ENCODE measurements at regions not wholly inside any gene's neighbourhood (a gene's known extent, or its start where the extent isn't known, plus 50 kb on each side); places are given as distances from the start of the nearest gene placed in this dataset.

GRCh38 chr3:14599488-14599887 is 52.1 kb upstream of the CCDC174 start (continued):
- TF ChIP-seq KDM4A (IDR thresholded peaks at IDR 0.05; ENCODE audit: low read depth, low read length, severe bottlenecking) (no peak), PHF8 (conservative IDR thresholded peaks at IDR 0.05; ENCODE audit: low read depth, low read length) (no peak), SP4 (IDR thresholded peaks at IDR 0.05; ENCODE audit: low read length) (no peak), RBBP5 (IDR thresholded peaks at IDR 0.05; ENCODE audit: borderline replicate concordance, low read depth, low read length) (no peak)

Measured in H1 (cell line).